EH (cell line): ENCODE measurements at regions not wholly inside any gene's neighbourhood (a gene's known extent, or its start where the extent isn't known, plus 50 kb on each side); places are given as distances from the start of the nearest gene placed in this dataset.
A peak's percentile ranks its signal among the peaks of the same experiment; 100 is the strongest.

ENCODE experiments used
- DNase-seq: peaks from one replicate; pipeline ENCODE4 v3.0.0-alpha.2; 2015; ENCODE audit warnings: low read depth

GRCh38 chrX:20374900-20375438 is 108.3 kb upstream of the RPS6KA3 start:
- no peak for DNase-seq

- DNase-seq, result no peak
Measured at GRCh38 chrX:20374450-20374849, 107.7 kb upstream of the RPS6KA3 start.

- no peak for DNase-seq
Measured at GRCh38 chrX:20373063-20373462, 106.4 kb upstream of the RPS6KA3 start.

GRCh38 chrX:20372533-20372932 is 105.8 kb upstream of the RPS6KA3 start:
- peak; percentile 54 for DNase-seq

- no peak for DNase-seq
Measured at GRCh38 chrX:20369468-20369867, 102.8 kb upstream of the RPS6KA3 start.

GRCh38 chrX:20364238-20364637 is 97.5 kb upstream of the RPS6KA3 start:
- DNase-seq, result no peak

- no peak for DNase-seq
Measured at GRCh38 chrX:20363275-20363674, 96.6 kb upstream of the RPS6KA3 start.

GRCh38 chrX:20362268-20363267 is 95.9 kb upstream of the RPS6KA3 start:
- peak; percentile 68 for DNase-seq

GRCh38 chrX:20361890-20362262 is 95.2 kb upstream of the RPS6KA3 start:
- peak; percentile 78 for DNase-seq

GRCh38 chrX:20361081-20361889 is 94.6 kb upstream of the RPS6KA3 start:
- peak; percentile 72 for DNase-seq

GRCh38 chrX:20355187-20355586 is 88.5 kb upstream of the RPS6KA3 start:
- no peak for DNase-seq

- DNase-seq, result no peak
Measured at GRCh38 chrX:20354505-20354904, 87.8 kb upstream of the RPS6KA3 start.

GRCh38 chrX:20352935-20353336 is 86.2 kb upstream of the RPS6KA3 start:
- DNase-seq, result no peak

- DNase-seq, result no peak
Measured at GRCh38 chrX:20352504-20352903, 85.8 kb upstream of the RPS6KA3 start.

GRCh38 chrX:20350596-20350995 is 83.9 kb upstream of the RPS6KA3 start:
- no peak for DNase-seq

GRCh38 chrX:20348139-20348538 is 81.4 kb upstream of the RPS6KA3 start:
- no peak for DNase-seq

- DNase-seq, result peak; percentile 20
Measured at GRCh38 chrX:20347481-20347880, 80.8 kb upstream of the RPS6KA3 start.

GRCh38 chrX:20333672-20334071 is 67.0 kb upstream of the RPS6KA3 start:
- DNase-seq, result no peak

GRCh38 chrX:20330545-20330944 is 63.8 kb upstream of the RPS6KA3 start:
- DNase-seq, result no peak

- no peak for DNase-seq
Measured at GRCh38 chrX:20329435-20329834, 62.7 kb upstream of the RPS6KA3 start.

GRCh38 chrX:20325786-20326388 is 59.2 kb upstream of the RPS6KA3 start:
- DNase-seq, result no peak

- DNase-seq, result no peak
Measured at GRCh38 chrX:20322887-20323286, 56.2 kb upstream of the RPS6KA3 start.
